Stomach smooth muscle (tissue), 2 donors: ENCODE measurements at regions not wholly inside any gene's neighbourhood (a gene's known extent, or its start where the extent isn't known, plus 50 kb on each side); places are given as distances from the start of the nearest gene placed in this dataset.

ENCODE experiments used
- H3K27ac ChIP-seq: one replicate; pipeline ENCODE4 v1.7.0; 2013; ENCODE audit warnings: mild to moderate bottlenecking, low read length, inconsistent platforms
- H3K27me3 ChIP-seq, 2 donors: one replicate each; pipeline ENCODE4 v1.7.0; 2013; ENCODE audit warnings: low read length in 2 of 2; ENCODE audit not compliant: insufficient read depth in 2 of 2, control insufficient read depth in 1 of 2
- H3K36me3 ChIP-seq, 2 donors: one replicate each; pipeline ENCODE4 v1.7.0; 2013; ENCODE audit warnings: low read length in 2 of 2; ENCODE audit not compliant: control insufficient read depth in 2 of 2, insufficient read depth in 2 of 2
- H3K4me1 ChIP-seq: one replicate; pipeline ENCODE4 v1.7.0; 2013; ENCODE audit warnings: low read length; ENCODE audit not compliant: control insufficient read depth, insufficient read depth
- H3K4me3 ChIP-seq, 2 donors: one replicate each; pipeline ENCODE4 v1.7.0; 2013; ENCODE audit warnings: low read length in 2 of 2
- H3K9ac ChIP-seq, 2 donors: one replicate each; pipeline ENCODE4 v1.7.0; 2013; ENCODE audit warnings: low read length in 2 of 2, mild to moderate bottlenecking in 1 of 2
- H3K9me3 ChIP-seq, 2 donors: one replicate each; pipeline ENCODE4 v1.7.0; 2013; ENCODE audit warnings: low read length in 2 of 2; ENCODE audit not compliant: control insufficient read depth in 2 of 2
- donor health status: healthy.
- donor health status: Pancreatic carcinoma.

DNA sequence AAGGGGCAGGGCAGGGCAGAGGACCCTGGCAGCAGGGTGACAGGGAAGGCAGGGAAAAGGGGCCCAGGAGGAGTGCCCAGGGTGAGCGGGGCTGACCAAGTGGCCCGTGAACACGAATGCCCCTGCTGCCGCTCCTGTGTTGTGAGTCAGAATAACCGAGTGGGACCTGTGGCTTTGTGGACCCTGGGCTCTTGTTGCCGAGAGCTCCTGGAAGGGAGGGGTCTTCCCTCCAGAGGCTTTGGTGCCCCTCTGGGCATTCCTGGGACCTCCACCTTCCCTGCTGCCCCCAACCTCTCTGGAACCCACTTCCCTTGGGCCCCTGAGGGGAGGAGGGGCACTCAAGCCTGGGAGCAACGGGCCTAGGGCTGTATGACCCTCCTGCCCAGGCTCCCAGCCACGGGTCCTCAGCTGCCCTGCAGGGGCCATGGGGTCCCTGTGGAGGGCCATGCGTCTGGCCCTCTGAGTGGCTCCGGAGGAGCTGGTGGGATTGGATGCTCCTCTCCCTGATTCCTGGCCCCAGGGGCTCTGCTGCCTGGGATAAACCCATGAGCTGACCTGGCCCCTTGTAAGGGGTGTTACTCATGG lies 319.4 kb downstream of the TMEM121 start:
- Histone ChIP-seq H3K27me3 (no peaks in the 10 kb centered on the region), H3K4me1 (no peaks in the 10 kb centered on the region)

DNA sequence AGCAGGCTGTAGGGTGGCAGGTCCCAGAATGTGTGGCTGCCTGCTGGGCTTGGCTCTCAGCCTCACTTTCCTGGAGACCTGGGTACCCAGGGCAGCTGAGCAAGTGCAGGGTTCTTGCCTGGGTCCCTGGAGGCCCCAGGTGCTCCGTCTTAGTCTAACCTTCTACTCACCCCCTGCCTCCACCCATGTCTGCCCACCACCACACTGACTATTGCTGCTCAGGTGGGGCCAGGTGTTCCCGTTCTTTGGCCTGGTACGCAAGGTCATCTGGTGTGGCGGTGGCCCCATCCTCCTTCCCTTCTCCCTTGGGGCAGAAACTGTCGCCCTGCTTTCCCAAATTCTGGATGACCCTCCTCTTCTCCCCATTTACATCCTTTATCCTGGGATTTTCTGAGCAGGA lies 319.9 kb downstream of the TMEM121 start:
- Histone ChIP-seq H3K27ac (no peak overlapping the region), H3K4me1 (no peaks in the 10 kb centered on the region), H3K9ac (no peak overlapping the region), H3K27me3 (no peaks in the 10 kb centered on the region), H3K36me3 (no peaks in the 10 kb centered on the region), H3K4me3 (no peak overlapping the region), H3K9me3 (peaks cover 0 to 4% of the 10 kb centered on the region in 2 donors)

More for the DNA sequence above, 319.4 kb downstream of the TMEM121 start:
- no peak overlapping the region for H3K4me3 ChIP-seq
- H3K9ac ChIP-seq = no peak overlapping the region
- no peaks in the 10 kb centered on the region for H3K36me3 ChIP-seq
- H3K9me3 ChIP-seq = peaks cover 0 to 4% of the 10 kb centered on the region in 2 donors
- no peak overlapping the region for H3K27ac ChIP-seq

DNA sequence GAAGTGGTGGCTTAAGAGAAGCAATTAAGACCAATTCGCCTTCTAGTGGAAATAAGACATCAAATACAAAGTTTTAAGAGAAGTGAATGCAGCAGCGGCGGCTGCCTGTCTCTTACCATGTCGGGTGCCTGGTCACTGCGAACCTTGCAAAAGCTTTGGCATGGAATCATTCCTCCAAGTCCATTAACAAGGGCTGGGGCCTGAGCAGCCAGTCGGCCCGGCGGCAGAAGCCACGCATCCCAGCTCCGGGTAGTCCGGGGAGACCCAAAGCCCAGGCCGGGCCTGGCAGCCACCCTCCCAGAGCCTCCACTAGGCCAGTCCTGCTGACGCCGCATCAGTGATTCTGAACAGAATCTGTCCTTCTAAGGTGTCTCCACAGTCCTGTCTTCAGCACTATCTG lies 321.0 kb downstream of the TMEM121 start:
- H3K27me3 ChIP-seq = no peaks in the 10 kb centered on the region
- H3K4me3 ChIP-seq = no peak overlapping the region
- no peaks in the 10 kb centered on the region for H3K36me3 ChIP-seq
- no peak overlapping the region for H3K27ac ChIP-seq
- no peak overlapping the region for H3K9ac ChIP-seq
- no peaks in the 10 kb centered on the region for H3K4me1 ChIP-seq
- peaks cover 0 to 4% of the 10 kb centered on the region in 2 donors for H3K9me3 ChIP-seq

DNA sequence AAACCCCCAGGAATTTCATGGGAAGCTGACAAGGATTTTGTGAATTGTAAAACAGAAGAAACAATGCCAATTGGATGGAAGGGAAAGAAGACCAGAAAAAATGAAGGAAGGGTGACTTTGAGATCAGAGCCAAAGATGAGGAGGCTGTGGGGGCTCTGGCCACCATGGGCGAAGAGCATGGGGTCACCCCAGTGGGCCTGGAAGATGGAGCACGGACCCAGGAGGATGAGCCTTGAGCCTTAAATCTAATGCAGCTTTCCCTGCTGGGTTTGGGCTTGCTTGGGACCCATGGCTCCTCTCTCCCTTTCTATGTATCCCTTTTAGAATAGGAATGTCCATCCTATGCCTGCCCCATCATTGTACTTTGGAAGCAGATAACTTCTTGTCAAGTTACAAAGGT lies 322.2 kb downstream of the TMEM121 start:
- no peak overlapping the region for H3K4me3 ChIP-seq

DNA sequence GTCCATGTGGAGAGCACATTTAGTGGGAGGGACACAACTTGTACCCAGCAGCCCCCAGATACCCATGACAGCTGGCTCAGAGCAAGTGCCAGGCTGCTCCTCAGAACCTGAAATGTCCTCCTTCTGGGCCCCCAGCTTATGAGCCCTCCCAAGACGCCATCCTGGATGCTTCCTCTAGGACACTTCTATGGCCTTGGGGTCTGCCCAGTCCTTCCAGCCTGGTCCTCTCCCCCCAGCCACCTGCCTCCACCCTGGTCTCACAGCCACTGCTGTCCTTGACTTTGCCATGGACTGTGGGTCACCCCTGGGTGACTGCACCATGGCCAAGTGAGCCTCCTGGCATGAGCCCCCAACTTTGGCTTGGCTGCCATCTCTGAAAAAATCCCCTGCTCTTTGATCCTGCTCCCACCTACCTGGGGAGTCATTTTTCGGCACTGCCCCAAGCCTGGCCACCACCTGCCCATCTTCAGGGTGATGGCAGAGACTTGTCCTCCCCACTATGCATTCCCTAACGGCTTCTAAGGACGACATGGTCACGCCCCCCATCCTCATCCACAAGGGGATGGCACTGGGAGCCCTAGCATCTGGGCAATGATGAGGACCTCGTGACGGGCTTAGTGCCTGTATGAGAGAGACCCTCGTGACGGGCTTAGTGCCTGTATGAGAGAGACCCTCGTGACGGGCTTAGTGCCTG lies 323.7 kb downstream of the TMEM121 start:
- H3K9ac ChIP-seq = no peak overlapping the region
- peaks cover 0 to 4% of the 10 kb centered on the region in 2 donors for H3K9me3 ChIP-seq
- H3K4me3 ChIP-seq = no peak overlapping the region
- no peaks in the 10 kb centered on the region for H3K27me3 ChIP-seq
- no peaks in the 10 kb centered on the region for H3K4me1 ChIP-seq
- no peak overlapping the region for H3K27ac ChIP-seq
- H3K36me3 ChIP-seq = no peaks in the 10 kb centered on the region

More for the DNA sequence above, 322.2 kb downstream of the TMEM121 start:
- Histone ChIP-seq H3K27me3 (no peaks in the 10 kb centered on the region), H3K27ac (no peak overlapping the region), H3K4me1 (no peaks in the 10 kb centered on the region), H3K36me3 (no peaks in the 10 kb centered on the region), H3K9me3 (peaks cover 0 to 4% of the 10 kb centered on the region in 2 donors), H3K9ac (no peak overlapping the region)

DNA sequence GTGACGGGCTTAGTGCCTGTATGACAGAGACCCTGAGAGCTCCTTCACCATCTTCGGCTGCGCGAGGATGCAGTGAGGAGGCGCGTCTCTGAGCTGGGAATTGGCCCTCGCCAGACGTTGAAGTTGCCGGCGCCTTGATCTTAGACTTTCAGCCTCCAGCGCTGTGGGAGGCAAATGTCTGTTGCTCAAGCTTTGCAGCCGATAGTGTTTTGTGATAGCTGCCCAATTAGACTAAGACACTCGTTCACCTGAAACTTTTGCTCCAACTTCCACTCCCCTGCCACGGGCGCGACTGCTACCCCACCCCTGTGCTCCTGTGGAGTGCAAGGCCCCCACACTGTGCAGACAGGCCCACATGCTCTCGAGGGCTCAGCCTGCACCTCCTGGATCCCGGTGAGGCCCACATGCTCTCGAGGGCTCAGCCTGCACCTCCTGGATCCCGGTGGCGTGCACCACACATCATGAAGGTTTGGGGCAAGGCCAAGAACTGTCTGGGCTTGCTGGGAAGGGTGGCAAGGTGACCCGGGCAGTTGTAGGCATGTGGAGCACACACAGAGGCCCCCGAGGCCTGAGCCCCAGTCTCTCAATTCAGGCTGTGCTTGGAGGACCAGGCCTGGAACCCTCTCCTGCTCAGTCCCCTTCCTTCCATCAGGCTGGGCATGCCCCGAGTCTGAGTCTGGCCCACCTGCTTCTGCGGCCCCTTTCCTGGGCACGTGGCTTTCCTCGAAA lies 324.6 kb downstream of the TMEM121 start:
- no peak overlapping the region for H3K9ac ChIP-seq
- no peaks in the 10 kb centered on the region for H3K4me1 ChIP-seq
- H3K27me3 ChIP-seq = no peaks in the 10 kb centered on the region
- H3K36me3 ChIP-seq = no peaks in the 10 kb centered on the region
- H3K4me3 ChIP-seq = no peak overlapping the region
- no peak overlapping the region for H3K27ac ChIP-seq
- H3K9me3 ChIP-seq = peaks cover 0 to 4% of the 10 kb centered on the region in 2 donors

DNA sequence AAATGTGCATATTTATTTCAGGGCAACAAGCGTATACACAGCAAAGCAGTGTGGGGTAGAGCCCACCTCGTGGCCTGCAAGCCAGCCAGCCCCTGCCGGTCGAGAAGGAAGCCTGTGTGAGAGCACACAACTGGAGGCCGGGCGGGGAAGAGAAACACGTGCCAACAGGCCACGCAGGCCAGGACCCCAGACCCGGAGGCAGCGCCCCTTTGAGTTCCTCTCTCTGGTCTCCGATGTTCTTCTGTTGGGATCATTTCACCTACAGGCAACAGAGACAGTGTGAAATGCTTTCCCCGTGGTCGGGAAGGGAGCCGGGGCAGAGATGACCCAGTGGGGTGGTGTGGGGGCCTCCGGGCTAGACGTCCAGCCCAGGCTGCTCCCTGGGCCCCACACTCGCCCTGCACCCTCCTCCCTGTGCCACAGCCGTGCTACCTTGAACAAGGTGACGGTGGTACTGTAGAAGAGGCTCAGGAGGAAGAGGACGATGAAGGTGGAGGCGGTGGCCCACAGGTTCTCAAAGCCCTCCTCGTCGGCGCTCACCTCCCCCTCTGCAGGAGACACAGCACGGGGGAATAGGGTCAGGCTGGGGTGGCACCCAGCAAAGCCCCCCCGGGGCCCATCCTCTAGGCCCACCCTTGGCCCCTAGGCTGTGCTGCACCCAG lies 325.5 kb downstream of the TMEM121 start:
- H3K27ac ChIP-seq = no peak overlapping the region
- peaks cover 0 to 4% of the 10 kb centered on the region in 2 donors for H3K9me3 ChIP-seq

DNA sequence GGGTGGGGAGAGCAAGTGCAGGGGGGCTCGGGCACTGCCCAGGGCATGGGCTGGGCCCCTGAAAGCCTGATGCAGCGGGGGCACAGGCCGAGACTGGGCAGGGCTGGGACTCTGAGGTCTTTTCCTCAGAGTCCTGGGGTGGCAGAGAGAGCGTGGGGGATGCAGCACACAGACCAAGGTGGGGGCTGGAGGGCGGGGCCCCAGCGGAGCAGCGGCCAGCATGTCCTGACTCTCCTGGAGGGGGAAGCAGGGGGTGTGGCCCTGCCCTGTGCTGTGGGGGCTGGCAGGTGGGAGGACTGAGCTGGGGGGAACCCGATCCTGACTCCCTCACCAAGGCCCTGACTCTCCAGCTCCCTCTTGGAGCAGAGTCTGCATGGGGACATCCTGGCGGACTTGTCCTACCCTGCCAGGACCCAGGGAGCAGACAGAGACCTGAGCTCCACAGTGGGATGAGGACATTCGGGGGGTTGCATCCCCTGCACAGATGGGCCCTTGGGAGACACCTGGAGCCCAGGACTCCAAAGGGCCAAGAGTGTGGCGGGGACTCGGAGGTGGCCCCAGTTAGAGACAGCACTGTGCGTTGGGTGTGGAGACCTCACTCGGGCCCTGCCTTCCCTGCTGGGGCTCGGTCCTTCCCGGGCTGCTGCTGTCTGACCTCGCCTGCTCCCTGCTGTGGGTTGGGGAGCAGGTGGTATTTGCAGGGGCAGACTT lies 326.1 kb downstream of the TMEM121 start:
- H3K9me3 ChIP-seq = peaks cover 0 to 4% of the 10 kb centered on the region in 2 donors
- no peak overlapping the region for H3K9ac ChIP-seq
- H3K27me3 ChIP-seq = no peaks in the 10 kb centered on the region
- H3K4me1 ChIP-seq = no peaks in the 10 kb centered on the region
- no peak overlapping the region for H3K27ac ChIP-seq
- no peaks in the 10 kb centered on the region for H3K36me3 ChIP-seq
- no peak overlapping the region for H3K4me3 ChIP-seq

More for the DNA sequence above, 325.5 kb downstream of the TMEM121 start:
- no peaks in the 10 kb centered on the region for H3K27me3 ChIP-seq
- H3K9ac ChIP-seq = no peak overlapping the region
- no peaks in the 10 kb centered on the region for H3K36me3 ChIP-seq
- H3K4me1 ChIP-seq = no peaks in the 10 kb centered on the region
- H3K4me3 ChIP-seq = no peak overlapping the region

DNA sequence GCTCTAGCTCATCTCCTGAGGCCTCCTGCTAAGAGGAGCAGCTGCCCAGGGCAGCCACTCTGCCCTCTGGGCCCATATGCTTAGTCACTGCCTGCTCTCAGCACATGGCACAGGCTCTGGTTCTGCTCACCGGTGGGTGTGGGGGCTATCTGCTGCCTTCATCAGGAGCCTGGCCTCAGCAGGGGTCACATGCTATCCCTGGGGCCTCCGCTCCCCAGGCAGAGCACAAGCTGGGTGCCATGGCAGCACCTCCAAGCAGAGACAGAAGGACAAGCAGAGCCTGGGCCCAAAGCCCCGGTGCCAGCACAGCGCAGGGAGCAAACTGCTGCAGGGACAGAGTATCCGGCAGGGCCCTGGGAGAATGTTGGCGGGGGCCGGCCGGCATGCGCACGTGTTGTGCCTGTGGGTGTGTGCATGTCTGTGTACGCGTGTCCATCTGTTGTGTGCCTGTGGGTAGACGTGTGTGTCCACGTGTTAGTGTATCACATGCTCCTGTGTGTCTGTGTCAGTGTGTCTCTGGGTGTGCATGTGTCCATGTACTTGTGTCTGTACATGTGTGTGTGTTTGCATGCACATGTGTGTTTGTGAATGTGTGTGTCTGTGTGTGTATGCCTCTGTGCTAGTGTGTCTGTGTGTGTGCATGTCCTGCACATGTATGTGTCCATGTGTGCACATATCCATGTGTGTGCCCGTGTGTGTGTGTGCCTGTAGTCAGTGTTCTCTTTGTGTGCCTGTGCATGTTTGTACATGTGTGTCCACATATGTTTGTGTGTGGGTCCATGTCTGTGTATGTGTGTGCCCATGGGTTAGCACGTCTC lies 326.9 kb downstream of the TMEM121 start:
- H3K4me1 ChIP-seq = no peaks in the 10 kb centered on the region
- no peaks in the 10 kb centered on the region for H3K9me3 ChIP-seq
- no peak overlapping the region for H3K27ac ChIP-seq
- no peaks in the 10 kb centered on the region for H3K36me3 ChIP-seq
- H3K9ac ChIP-seq = no peak overlapping the region
- no peak overlapping the region for H3K4me3 ChIP-seq
- H3K27me3 ChIP-seq = no peaks in the 10 kb centered on the region
